ACC112 (cell line): ENCODE measurements at regions not wholly inside any gene's neighbourhood (a gene's known extent, or its start where the extent isn't known, plus 50 kb on each side); places are given as distances from the start of the nearest gene placed in this dataset.

Experiments used
- H2AFZ ChIP-seq: fragments of 200-600 bp; sonication (generic); one replicate; pipeline ENCODE4 v1.6.0; 2017; ENCODE audit warnings: antibody characterized with exemption, low read length; ENCODE audit not compliant: unreplicated experiment
- H3K27ac ChIP-seq: fragments of 200-600 bp; sonication (generic); 2 replicates; pipeline ENCODE4 v1.5.1; 2014; ENCODE audit warnings: low read depth, mild to moderate bottlenecking, antibody characterized with exemption, low read length, moderate library complexity
- H3K27me3 ChIP-seq: fragments of 200-600 bp; sonication (generic); 2 replicates; pipeline ENCODE4 v1.6.1; 2014; ENCODE audit warnings: mild to moderate bottlenecking, antibody characterized with exemption, low read length, moderate library complexity, mixed read lengths; ENCODE audit not compliant: insufficient read depth
- H3K36me3 ChIP-seq: fragments of 200-600 bp; sonication (generic); 2 replicates; pipeline ENCODE4 v1.6.1; 2016; ENCODE audit warnings: mild to moderate bottlenecking, antibody characterized with exemption, low read length, moderate library complexity, mixed read lengths; ENCODE audit not compliant: insufficient read depth
- H3K4me1 ChIP-seq: fragments of 200-600 bp; sonication (generic); one replicate; pipeline ENCODE4 v1.6.1; 2016; ENCODE audit warnings: low read length, mixed read lengths; ENCODE audit not compliant: insufficient read depth, unreplicated experiment, control insufficient read depth
- H3K4me3 ChIP-seq: fragments of 200-600 bp; sonication (generic); 2 replicates; pipeline ENCODE4 v1.5.1; 2014; ENCODE audit warnings: mild to moderate bottlenecking, low read depth, low read length
- H3K79me2 ChIP-seq: fragments of 200-600 bp; sonication (generic); one replicate; pipeline ENCODE4 v1.6.0; 2016; ENCODE audit warnings: low read length; ENCODE audit not compliant: control insufficient read depth, unreplicated experiment, insufficient read depth

- H3K27ac ChIP-seq = no peak overlapping the region
- no peaks in the 10 kb centered on the region for H3K27me3 ChIP-seq
- no peaks in the 10 kb centered on the region for H3K4me1 ChIP-seq
- no peaks in the 10 kb centered on the region for H3K36me3 ChIP-seq
- H2AFZ ChIP-seq = no peak overlapping the region
- H3K4me3 ChIP-seq = no peak overlapping the region
- no peaks in the 10 kb centered on the region for H3K79me2 ChIP-seq
These were observed 144.0 kb upstream of the PPP1R3A start for GRCh38 chr7:114062810-114063209.

GRCh38 chr7:114051871-114052331 is 133.1 kb upstream of the PPP1R3A start:
- Histone ChIP-seq H3K4me3 (no peak overlapping the region), H3K36me3 (no peaks in the 10 kb centered on the region), H2AFZ (no peak overlapping the region), H3K27ac (no peak overlapping the region), H3K4me1 (peaks cover 15% of the 10 kb centered on the region), H3K27me3 (no peaks in the 10 kb centered on the region), H3K79me2 (no peaks in the 10 kb centered on the region)

GRCh38 chr7:114050571-114050970 is 131.8 kb upstream of the PPP1R3A start:
- no peak overlapping the region for H3K27ac ChIP-seq
- peaks cover 15% of the 10 kb centered on the region for H3K4me1 ChIP-seq
- no peaks in the 10 kb centered on the region for H3K79me2 ChIP-seq
- H3K36me3 ChIP-seq = no peaks in the 10 kb centered on the region
- H3K27me3 ChIP-seq = no peaks in the 10 kb centered on the region
- H3K4me3 ChIP-seq = no peak overlapping the region
- no peak overlapping the region for H2AFZ ChIP-seq

GRCh38 chr7:114048386-114049235 is 129.8 kb upstream of the PPP1R3A start:
- Histone ChIP-seq H2AFZ (peak overlapping the region; percentile 80), H3K79me2 (no peaks in the 10 kb centered on the region), H3K4me1 (peaks cover 15% of the 10 kb centered on the region), H3K4me3 (peak overlapping the region; percentile 40), H3K36me3 (no peaks in the 10 kb centered on the region), H3K27me3 (no peaks in the 10 kb centered on the region), H3K27ac (peak overlapping the region; percentile 8; the same call in 1 of the 2 replicates)

- Histone ChIP-seq H3K4me1 (peaks cover 15% of the 10 kb centered on the region), H2AFZ (peak overlapping the region; percentile 80), H3K27ac (peak overlapping the region; percentile 16; the same call in 1 of the 2 replicates), H3K27me3 (no peaks in the 10 kb centered on the region), H3K79me2 (no peaks in the 10 kb centered on the region), H3K4me3 (peak overlapping the region; percentile 40), H3K36me3 (no peaks in the 10 kb centered on the region)
These were observed 129.1 kb upstream of the PPP1R3A start for GRCh38 chr7:114047889-114048288.

- Histone ChIP-seq H2AFZ (no peak overlapping the region), H3K27ac (no peak overlapping the region), H3K27me3 (no peaks in the 10 kb centered on the region), H3K36me3 (no peaks in the 10 kb centered on the region), H3K4me3 (no peak overlapping the region), H3K79me2 (no peaks in the 10 kb centered on the region), H3K4me1 (no peaks in the 10 kb centered on the region)
These were observed 114.7 kb upstream of the PPP1R3A start for GRCh38 chr7:114033475-114033874.

- Histone ChIP-seq H3K4me3 (no peak overlapping the region), H3K36me3 (no peaks in the 10 kb centered on the region), H2AFZ (no peak overlapping the region), H3K4me1 (no peaks in the 10 kb centered on the region), H3K27me3 (no peaks in the 10 kb centered on the region), H3K27ac (no peak overlapping the region), H3K79me2 (no peaks in the 10 kb centered on the region)
These were observed 107.8 kb upstream of the PPP1R3A start for GRCh38 chr7:114026486-114027089.

- Histone ChIP-seq H3K27me3 (no peaks in the 10 kb centered on the region), H3K36me3 (no peaks in the 10 kb centered on the region), H3K27ac (no peak overlapping the region), H3K4me1 (no peaks in the 10 kb centered on the region), H3K4me3 (no peak overlapping the region), H3K79me2 (no peaks in the 10 kb centered on the region), H2AFZ (peak overlapping the region; percentile 13)
These were observed 102.3 kb upstream of the PPP1R3A start for GRCh38 chr7:114021135-114021534.

- H3K4me1 ChIP-seq = no peaks in the 10 kb centered on the region
- no peak overlapping the region for H2AFZ ChIP-seq
- no peaks in the 10 kb centered on the region for H3K27me3 ChIP-seq
- no peak overlapping the region for H3K27ac ChIP-seq
- H3K79me2 ChIP-seq = no peaks in the 10 kb centered on the region
- H3K4me3 ChIP-seq = no peak overlapping the region
- no peaks in the 10 kb centered on the region for H3K36me3 ChIP-seq
These were observed 89.9 kb upstream of the PPP1R3A start for GRCh38 chr7:114008696-114009095.

- Histone ChIP-seq H3K79me2 (no peaks in the 10 kb centered on the region), H3K4me1 (no peaks in the 10 kb centered on the region), H2AFZ (no peak overlapping the region), H3K36me3 (no peaks in the 10 kb centered on the region), H3K4me3 (no peak overlapping the region), H3K27me3 (no peaks in the 10 kb centered on the region), H3K27ac (no peak overlapping the region)
These were observed 88.6 kb upstream of the PPP1R3A start for GRCh38 chr7:114007386-114007785.

GRCh38 chr7:113998934-113999333 is 80.1 kb upstream of the PPP1R3A start:
- Histone ChIP-seq H3K4me1 (no peaks in the 10 kb centered on the region), H2AFZ (no peak overlapping the region), H3K27ac (no peak overlapping the region), H3K36me3 (no peaks in the 10 kb centered on the region), H3K27me3 (no peaks in the 10 kb centered on the region), H3K79me2 (no peaks in the 10 kb centered on the region), H3K4me3 (no peak overlapping the region)
